H1 (cell line): ENCODE measurements at regions not wholly inside any gene's neighbourhood (a gene's known extent, or its start where the extent isn't known, plus 50 kb on each side); places are given as distances from the start of the nearest gene placed in this dataset.

Experiments used
- CTBP2 ChIP-seq: IDR thresholded peaks from 2 replicates; pipeline ENCODE4 v1.7.0; 2011; ENCODE audit warnings: borderline replicate concordance, mild to moderate bottlenecking, moderate library complexity, mixed read lengths, low read length; ENCODE audit not compliant: insufficient read depth, insufficient read length
- RAD21 ChIP-seq, 2 experiments: IDR thresholded peaks in 1 of 2; conservative IDR thresholded peaks in 1 of 2; 2 replicates each; pipeline ENCODE4 v1.6.1; 2011; ENCODE audit warnings: low read depth in 2 of 2, low read length in 2 of 2, improper control_type of control experiment in 1 of 2, inconsistent platforms in 1 of 2, mild to moderate bottlenecking in 1 of 2, moderate library complexity in 1 of 2
- SAP30 ChIP-seq: fragments of 300-600 bp; sonication (generic); IDR thresholded peaks from 2 replicates; pipeline ENCODE4 v1.7.1; 2012; ENCODE audit warnings: low read length, moderate library complexity, mild to moderate bottlenecking, inconsistent platforms; ENCODE audit not compliant: insufficient read depth, insufficient replicate concordance
- SP2 ChIP-seq: IDR thresholded peaks from 2 replicates; pipeline ENCODE4 v1.6.1; 2012; ENCODE audit warnings: mild to moderate bottlenecking, low read length, inconsistent platforms
- TAF7 ChIP-seq: optimal IDR thresholded peaks from 2 replicates; pipeline ENCODE3; 2011; ENCODE audit warnings: low read depth, mild to moderate bottlenecking, inconsistent platforms, low read length, moderate library complexity, borderline replicate concordance

DNA sequence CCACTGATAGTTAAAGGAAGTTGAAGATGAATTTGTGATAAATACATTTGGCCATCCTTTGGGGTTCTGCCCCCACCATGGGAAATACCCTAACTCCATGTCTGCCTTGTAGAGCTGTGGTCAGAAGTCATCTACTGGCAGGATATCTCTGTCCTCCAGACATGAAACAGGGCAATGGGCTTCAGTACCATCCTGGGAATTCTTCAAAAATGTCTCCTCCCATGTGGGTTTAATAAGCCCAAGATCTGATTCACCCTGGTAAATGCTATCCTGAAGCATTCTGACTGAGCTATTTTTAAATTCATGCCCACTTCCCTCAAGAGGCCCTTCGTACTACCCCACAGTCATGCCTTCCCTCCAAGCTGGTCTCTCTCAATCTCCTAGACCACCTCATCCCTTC is 113.7 kb upstream of the SLC25A36 start (continued):
- no peak for TF ChIP-seq SAP30
- TF ChIP-seq SP2: no peak
- TF ChIP-seq TAF7: no peak
- TF ChIP-seq RAD21 (IDR thresholded peaks at IDR 0.05 in 1 of 2, conservative IDR thresholded peaks at IDR 0.05 in 1 of 2; ENCODE audit: low read depth in 2 of 2, low read length in 2 of 2): no peak
- TF ChIP-seq CTBP2: no peak
- TF ChIP-seq, all 59 proteins: peak for 0
